Hematopoietic multipotent progenitor cell treated with erythropoietin and hydrocortisone succinate and interleukin-3 and kit ligand, for 6 days (in vitro differentiated cells): ENCODE measurements at regions not wholly inside any gene's neighbourhood (a gene's known extent, or its start where the extent isn't known, plus 50 kb on each side); places are given as distances from the start of the nearest gene placed in this dataset.

Experiments used
- DNase-seq: peaks from one replicate; pipeline ENCODE4 v3.0.0-alpha.2; 2015

- DNase-seq = no peak
Measured at GRCh38 chr12:19884021-19884492, 444.8 kb downstream of the AEBP2 start.

- no peak for DNase-seq
Measured at GRCh38 chr12:19885093-19885812, 446.0 kb downstream of the AEBP2 start.

GRCh38 chr12:19886065-19886464 lies 446.8 kb downstream of the AEBP2 start:
- no peak for DNase-seq

- DNase-seq = no peak
Measured at GRCh38 chr12:19886639-19887064, 447.4 kb downstream of the AEBP2 start.

DNA sequence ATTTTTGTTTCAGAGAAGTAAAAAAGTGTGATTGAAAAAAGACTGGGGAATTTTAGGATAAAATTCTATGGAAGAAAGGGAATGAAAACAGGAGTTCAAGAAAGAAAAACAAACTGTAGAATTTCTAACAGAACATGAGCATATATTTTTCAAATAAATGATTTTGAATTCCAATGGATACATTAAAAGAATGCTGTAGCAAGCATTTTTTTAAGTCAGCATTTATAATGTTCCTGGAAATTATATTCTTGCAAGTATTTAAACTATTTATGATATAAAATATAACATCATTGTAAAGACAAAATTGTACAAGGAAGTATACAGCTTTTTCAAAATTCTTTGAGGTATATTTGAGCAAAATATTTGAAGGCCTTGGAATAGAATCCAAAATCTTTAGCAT lies 450.7 kb downstream of the AEBP2 start:
- no peak for DNase-seq

GRCh38 chr12:19891936-19892591 lies 452.8 kb downstream of the AEBP2 start:
- DNase-seq = no peak

DNA sequence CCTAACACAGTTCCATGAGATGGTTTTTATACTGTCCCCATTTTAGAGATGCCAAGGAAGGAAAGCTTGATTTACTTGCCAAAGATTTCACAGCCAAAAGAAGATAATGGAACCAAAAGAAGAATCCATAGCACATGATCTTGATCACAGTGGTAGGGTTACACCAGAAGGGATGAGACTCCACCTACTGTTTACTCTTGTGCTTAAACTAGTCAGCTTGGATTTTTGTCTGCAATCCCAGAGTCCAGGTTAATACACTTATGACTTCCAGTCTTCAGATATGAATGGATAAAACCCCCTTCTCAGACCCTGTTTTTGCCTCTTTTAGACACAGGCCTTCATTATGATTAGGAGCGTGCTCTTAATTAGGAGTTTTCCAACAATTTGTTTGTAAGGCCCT lies 454.2 kb downstream of the AEBP2 start:
- DNase-seq = peak; percentile 28

GRCh38 chr12:19894050-19894449 lies 454.8 kb downstream of the AEBP2 start:
- peak; percentile 59 for DNase-seq

DNA sequence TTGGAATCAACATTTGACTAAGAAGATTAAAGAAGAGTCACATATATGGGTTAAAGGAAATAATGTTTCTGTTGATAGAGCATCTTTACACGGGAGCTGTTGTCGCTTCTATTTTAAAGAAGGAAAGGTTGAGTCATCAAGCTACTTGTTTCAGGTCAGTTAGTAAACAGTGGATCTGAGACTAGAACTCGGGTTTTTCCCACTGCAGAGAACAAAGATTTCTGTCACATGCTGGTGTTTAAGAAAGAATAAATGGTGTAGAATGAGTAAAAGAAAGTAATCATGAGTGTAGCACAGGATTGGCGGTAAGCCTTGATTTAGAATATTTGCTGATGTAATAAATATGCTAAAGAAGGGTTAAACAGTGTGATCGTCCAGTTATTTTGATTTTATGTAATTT lies 455.5 kb downstream of the AEBP2 start:
- DNase-seq = no peak

- DNase-seq = no peak
Measured at GRCh38 chr12:19895246-19896020, 456.1 kb downstream of the AEBP2 start.

DNA sequence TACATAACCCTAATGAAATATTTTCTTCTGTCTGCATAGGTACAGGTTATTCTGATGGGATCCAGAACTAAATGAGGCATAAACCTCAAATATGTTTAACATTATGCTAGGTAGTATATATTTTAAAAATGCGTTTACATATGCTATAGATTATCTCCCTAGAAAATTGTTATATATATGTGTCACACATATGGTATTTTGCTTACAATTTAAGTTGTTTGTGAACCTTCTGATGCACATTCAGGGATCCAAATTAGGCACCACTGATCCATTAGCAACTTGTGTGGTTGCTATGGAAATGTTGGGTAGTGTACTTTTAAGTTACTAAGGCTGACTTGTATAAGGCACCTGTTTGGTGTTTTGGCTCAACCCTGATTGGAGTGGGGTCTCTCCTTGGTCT lies 456.7 kb downstream of the AEBP2 start:
- no peak for DNase-seq

DNA sequence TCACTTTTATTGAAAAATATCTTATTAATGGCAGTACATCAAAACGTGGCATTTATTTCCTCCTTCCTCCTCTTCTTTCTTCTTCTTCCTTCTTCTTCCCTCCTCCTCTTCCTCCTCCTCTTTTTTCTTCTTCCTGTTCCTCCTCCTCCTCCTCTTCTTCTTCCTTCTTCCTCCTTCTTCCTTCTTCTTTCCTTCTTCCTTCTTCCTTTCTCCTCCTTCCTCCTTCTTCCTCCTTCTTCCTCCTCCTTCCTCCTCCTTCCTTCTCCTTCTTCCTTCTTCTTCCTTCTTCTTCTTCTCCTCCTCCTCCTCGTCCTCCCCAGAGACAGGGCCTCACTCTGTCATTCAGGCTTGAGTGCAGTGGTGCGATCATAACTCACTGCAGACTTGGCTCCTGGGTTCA lies 457.2 kb downstream of the AEBP2 start:
- no peak for DNase-seq

GRCh38 chr12:19897900-19898408 lies 458.7 kb downstream of the AEBP2 start:
- DNase-seq = no peak

- no peak for DNase-seq
Measured at GRCh38 chr12:19901841-19902240, 462.5 kb downstream of the AEBP2 start.

- DNase-seq = no peak
Measured at GRCh38 chr12:19904819-19905218, 463.5 kb upstream of the PDE3A start.

DNA sequence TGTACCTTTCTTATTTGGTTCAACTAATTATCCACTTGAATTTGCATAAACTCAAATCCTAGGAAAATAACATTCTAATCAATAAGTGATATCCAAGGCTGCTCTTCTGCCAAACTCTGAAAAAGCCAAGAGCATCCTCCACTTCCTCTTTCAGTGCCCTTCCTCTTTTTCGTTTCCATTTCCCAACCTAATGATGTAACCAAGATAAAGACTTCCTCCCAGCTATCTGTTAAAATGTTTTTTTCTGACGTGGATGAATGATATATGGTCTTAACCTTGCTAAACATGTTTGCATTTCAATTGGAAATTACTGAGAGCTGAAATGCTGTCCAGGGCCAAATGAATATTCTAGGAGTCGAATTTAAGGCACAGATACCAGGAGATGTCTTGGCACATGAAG lies 459.5 kb upstream of the PDE3A start:
- peak; percentile 73 for DNase-seq

DNA sequence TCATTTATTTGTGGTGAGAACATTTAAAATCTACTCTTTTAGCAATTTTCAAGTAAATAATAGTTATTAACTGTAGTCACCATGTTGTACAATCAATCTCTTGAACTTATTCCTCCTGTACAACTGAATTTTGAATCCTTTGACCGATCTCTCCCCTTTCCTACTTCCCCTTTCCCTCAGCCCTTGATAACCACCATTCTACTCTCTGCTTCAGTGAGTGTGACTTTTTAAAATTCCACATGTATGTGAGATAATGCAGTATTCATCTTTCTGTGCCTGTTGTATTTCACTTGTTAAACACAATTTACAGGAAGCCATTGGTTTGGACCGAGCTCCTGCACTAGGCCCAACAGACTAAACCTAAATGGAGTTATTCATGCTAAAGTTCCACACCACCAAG lies 458.9 kb upstream of the PDE3A start:
- DNase-seq = peak; percentile 12

DNA sequence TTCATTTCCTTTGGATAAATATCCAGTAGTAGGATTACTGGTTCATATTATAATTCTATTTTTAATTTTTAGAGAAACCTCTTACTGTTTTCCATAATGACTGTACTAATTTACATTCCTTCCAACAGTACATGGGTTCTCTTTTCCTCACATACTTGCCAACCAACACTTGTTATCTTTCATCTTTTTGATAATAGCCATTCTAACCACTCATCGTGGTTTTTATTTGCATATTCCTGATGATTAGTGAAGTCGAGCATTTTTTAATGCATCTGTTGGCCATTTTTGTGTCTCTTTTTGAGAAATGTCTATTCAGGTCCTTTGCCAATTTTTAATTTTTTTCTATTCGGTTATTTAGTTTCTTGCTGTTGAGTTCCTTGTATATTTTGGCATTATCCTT lies 457.7 kb upstream of the PDE3A start:
- DNase-seq = peak; percentile 9

DNA sequence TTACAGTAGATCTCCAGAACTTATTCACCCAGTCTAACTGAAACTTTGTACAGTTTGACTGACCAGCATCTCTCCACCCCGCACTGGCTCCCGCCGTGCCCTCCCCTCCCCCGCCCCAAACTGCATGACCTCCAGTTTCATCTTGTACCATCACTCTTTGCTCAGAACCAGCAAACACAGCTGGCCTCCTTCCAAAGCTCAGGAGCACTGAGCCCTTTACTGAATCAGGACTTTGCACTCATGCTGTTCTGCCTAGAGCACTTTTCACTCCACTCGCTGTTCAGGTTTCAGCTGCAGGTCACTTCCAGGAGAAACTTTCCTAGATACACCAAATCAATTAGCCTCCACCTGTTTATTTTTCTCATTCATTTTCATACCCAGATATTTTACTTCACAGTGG lies 455.3 kb upstream of the PDE3A start:
- DNase-seq = no peak

GRCh38 chr12:19915392-19916195 lies 452.7 kb upstream of the PDE3A start:
- DNase-seq = peak; percentile 50

DNA sequence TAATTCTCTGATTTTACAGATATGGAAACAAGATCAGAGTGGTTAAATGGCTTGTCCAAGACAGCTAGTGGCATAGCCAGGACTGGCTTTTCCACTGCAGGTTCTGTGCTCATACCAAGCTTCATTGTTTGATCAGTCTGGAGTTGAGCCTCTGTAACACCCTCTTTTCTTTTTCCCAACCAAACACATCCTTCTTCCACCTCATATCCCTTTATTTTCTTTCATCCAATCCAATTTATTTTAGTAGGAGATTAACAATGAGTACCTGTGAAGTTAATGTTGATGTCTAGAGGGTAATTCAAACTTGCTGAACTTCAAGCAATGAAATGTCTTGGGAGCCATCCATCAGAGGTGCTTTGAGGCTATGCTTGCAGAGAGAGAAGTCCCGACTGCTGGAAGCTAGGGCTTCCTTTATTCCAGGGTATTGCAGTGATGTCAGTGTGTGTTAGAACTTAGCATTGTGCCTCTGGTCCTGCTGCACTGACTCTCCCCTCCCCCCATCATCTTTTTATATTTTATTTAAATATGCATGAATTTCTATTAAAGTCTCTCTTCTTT lies 452.1 kb upstream of the PDE3A start:
- no peak for DNase-seq

DNA sequence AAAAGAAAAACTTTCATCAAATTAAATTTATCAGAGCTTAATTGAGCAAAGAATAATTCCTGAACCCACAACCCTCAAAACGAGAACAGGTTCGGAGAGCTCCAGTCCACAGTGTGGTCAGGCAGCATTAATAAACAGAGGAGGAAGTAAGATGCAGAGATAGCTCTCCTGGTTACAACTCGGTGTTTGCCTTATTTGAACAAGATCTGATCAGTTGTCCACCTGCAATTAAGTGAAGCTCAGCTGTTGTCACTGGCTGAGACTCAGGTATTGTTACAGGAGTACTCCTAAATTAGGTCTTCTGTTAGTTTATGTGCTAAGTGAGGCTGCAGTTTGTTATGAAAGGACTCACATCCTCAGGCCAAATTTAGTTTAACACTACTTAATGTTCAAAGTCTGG lies 451.4 kb upstream of the PDE3A start:
- peak; percentile 49 for DNase-seq
